ENCODE measurements at regions not wholly inside any gene's neighbourhood (a gene's known extent, or its start where the extent isn't known, plus 50 kb on each side); places are given as distances from the start of the nearest gene placed in this dataset.

GRCh38 chr2:65548576-65549256, 116.3 kb upstream of the SPRED2 start:
- DNase-seq: no peak

GRCh38 chr2:65548064-65548463, 115.7 kb upstream of the SPRED2 start:
- DNase-seq: no peak

GRCh38 chr2:65545837-65546805, 113.7 kb upstream of the SPRED2 start:
- no peak for DNase-seq

- DNase-seq: no peak
Observed at GRCh38 chr2:65541773-65542172, 109.4 kb upstream of the SPRED2 start.

- DNase-seq: no peak
Observed at GRCh38 chr2:65539633-65540032, 107.2 kb upstream of the SPRED2 start.

GRCh38 chr2:65537651-65538385, 105.4 kb upstream of the SPRED2 start:
- no peak for DNase-seq

- DNase-seq: no peak
Observed at GRCh38 chr2:65536596-65536995, 104.2 kb upstream of the SPRED2 start.

GRCh38 chr2:65532937-65533336, 100.5 kb upstream of the SPRED2 start:
- DNase-seq: no peak

- DNase-seq: no peak
Observed at GRCh38 chr2:65532326-65532725, 99.9 kb upstream of the SPRED2 start.

- DNase-seq: no peak
Observed at GRCh38 chr2:65530547-65531320, 98.3 kb upstream of the SPRED2 start.

- no peak for DNase-seq
Observed at GRCh38 chr2:65529419-65529818, 97.0 kb upstream of the SPRED2 start.

- no peak for DNase-seq
Observed at GRCh38 chr2:65528241-65528574, 95.8 kb upstream of the SPRED2 start.

- no peak for DNase-seq
Observed at GRCh38 chr2:65527451-65528240, 95.2 kb upstream of the SPRED2 start.

- no peak for DNase-seq
Observed at GRCh38 chr2:65525616-65526231, 93.3 kb upstream of the SPRED2 start.

- no peak for DNase-seq
Observed at GRCh38 chr2:65522922-65523321, 90.5 kb upstream of the SPRED2 start.

- no peak for DNase-seq
Observed at GRCh38 chr2:65518751-65519150, 86.4 kb upstream of the SPRED2 start.

- DNase-seq: no peak
Observed at GRCh38 chr2:65514555-65515195, 82.3 kb upstream of the SPRED2 start.

GRCh38 chr2:65512783-65513182, 80.4 kb upstream of the SPRED2 start:
- no peak for DNase-seq

GRCh38 chr2:65511306-65511705, 78.9 kb upstream of the SPRED2 start:
- no peak for DNase-seq

GRCh38 chr2:65508225-65508624, 75.8 kb upstream of the SPRED2 start:
- DNase-seq: no peak
